Astrocyte (in vitro differentiated cells and primary cell): ENCODE measurements at regions not wholly inside any gene's neighbourhood (a gene's known extent, or its start where the extent isn't known, plus 50 kb on each side); places are given as distances from the start of the nearest gene placed in this dataset.

Source experiments
- DNase-seq: peaks from one replicate; pipeline ENCODE4 v3.0.0-alpha.2; 2010; ENCODE audit warnings: low read depth
- FAIRE-seq: peaks from 2 replicates; lab custom pipeline; 2011; peaks lifted over from hg19 to GRCh38; lab: Jason Lieb, UNC
- H2AFZ ChIP-seq: 2 replicates; pipeline ENCODE4 v1.6.0; 2012; ENCODE audit warnings: low read depth, low read length, inconsistent platforms
- H3K27ac ChIP-seq: 2 replicates; pipeline ENCODE4 v1.5.1; 2011; ENCODE audit warnings: low read depth, low read length, inconsistent platforms
- H3K27me3 ChIP-seq: 2 replicates; pipeline ENCODE4 v1.6.0; 2011; ENCODE audit warnings: low read length, inconsistent platforms; ENCODE audit not compliant: insufficient read depth
- H3K36me3 ChIP-seq: 2 replicates; pipeline ENCODE4 v1.5.1; 2011; ENCODE audit warnings: low read length, inconsistent platforms; ENCODE audit not compliant: insufficient read depth
- H3K4me1 ChIP-seq: 2 replicates; pipeline ENCODE4 v1.5.1; 2011; ENCODE audit warnings: low read length, inconsistent platforms; ENCODE audit not compliant: insufficient read depth
- H3K4me2 ChIP-seq: 2 replicates; pipeline ENCODE4 v1.6.0; 2012; ENCODE audit warnings: low read length, inconsistent platforms
- H3K4me3 ChIP-seq: 2 replicates; pipeline ENCODE4 v1.5.1; 2011; ENCODE audit warnings: low read depth, mild to moderate bottlenecking, low read length, inconsistent platforms; ENCODE audit not compliant: insufficient read depth
- H3K79me2 ChIP-seq: 2 replicates; pipeline ENCODE4 v1.6.0; 2012; ENCODE audit warnings: mild to moderate bottlenecking, low read length, inconsistent platforms; ENCODE audit not compliant: insufficient read depth
- H3K9ac ChIP-seq: 2 replicates; pipeline ENCODE4 v1.6.0; 2012; ENCODE audit warnings: mild to moderate bottlenecking, low read length, inconsistent platforms
- H3K9me3 ChIP-seq: 2 replicates; pipeline ENCODE4 v1.5.1; 2012; ENCODE audit warnings: low read depth, mild to moderate bottlenecking, low read length, inconsistent platforms; ENCODE audit not compliant: insufficient read depth
- H4K20me1 ChIP-seq: 2 replicates; pipeline ENCODE4 v1.6.0; 2012; ENCODE audit warnings: low read length, inconsistent platforms; ENCODE audit not compliant: insufficient read depth
- H3K27ac Mint-ChIP-seq: one replicate; pipeline ENCODE4 v1.8.0; 2021; ENCODE audit warnings: mild to moderate bottlenecking, mixed read lengths; ENCODE audit not compliant: unreplicated experiment
- H3K27me3 Mint-ChIP-seq: one replicate; pipeline ENCODE4 v1.8.0; 2021; ENCODE audit warnings: low read depth, mixed read lengths; ENCODE audit not compliant: unreplicated experiment
- H3K36me3 Mint-ChIP-seq: one replicate; pipeline ENCODE4 v1.8.0; 2021; ENCODE audit warnings: low read depth, mixed read lengths; ENCODE audit not compliant: unreplicated experiment
- H3K4me1 Mint-ChIP-seq: one replicate; pipeline ENCODE4 v1.8.0; 2021; ENCODE audit warnings: low read depth, mixed read lengths; ENCODE audit not compliant: unreplicated experiment
- H3K4me3 Mint-ChIP-seq: one replicate; pipeline ENCODE4 v1.8.0; 2021; ENCODE audit warnings: mild to moderate bottlenecking, moderate library complexity, mixed read lengths; ENCODE audit not compliant: unreplicated experiment
- H3K9me3 Mint-ChIP-seq: one replicate; pipeline ENCODE4 v1.8.0; 2021; ENCODE audit warnings: mild to moderate bottlenecking, mixed read lengths; ENCODE audit not compliant: unreplicated experiment
- EZH2 ChIP-seq: IDR thresholded peaks from 2 replicates; pipeline ENCODE4 v1.6.1; 2012; ENCODE audit warnings: mild to moderate bottlenecking, low read length, inconsistent platforms; ENCODE audit not compliant: insufficient read depth
- TF ChIP-seq, protein P1 (sequence below): IDR thresholded peaks from 2 replicates; pipeline ENCODE4 v1.5.1; 2011; ENCODE audit warnings: low read depth, mild to moderate bottlenecking, inconsistent platforms, low read length, moderate library complexity; ENCODE audit not compliant: insufficient read depth

DNA sequence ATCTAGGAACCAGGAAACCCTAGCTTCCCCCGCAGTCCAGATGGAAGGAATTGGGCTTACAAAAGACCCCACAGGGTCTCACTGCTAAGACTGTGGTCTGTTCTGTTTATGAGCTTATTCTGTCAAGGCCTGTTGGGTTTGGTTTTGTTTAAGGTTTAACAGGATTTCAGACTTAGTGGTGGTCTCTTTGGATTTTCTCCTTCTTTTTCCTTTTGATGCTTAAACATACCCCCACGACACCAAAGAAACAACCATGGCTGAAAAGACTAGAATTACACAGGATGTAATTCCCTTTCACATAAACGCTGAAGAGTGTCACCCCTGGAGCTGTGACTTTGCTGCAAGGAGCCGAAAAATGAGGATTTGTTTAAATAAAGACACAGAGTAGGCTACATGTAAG, 408.6 kb downstream of the PREX1 start:
- Histone ChIP-seq H3K4me1 (no peaks in the 10 kb centered on the region), H3K27me3 (no peaks in the 10 kb centered on the region), H3K4me3 (no peak overlapping the region), H3K36me3 (no peaks in the 10 kb centered on the region), H3K9ac (no peak overlapping the region), H4K20me1 (no peaks in the 10 kb centered on the region), H3K27ac (no peak overlapping the region), H3K4me2 (no peak overlapping the region), H3K79me2 (no peaks in the 10 kb centered on the region), H3K9me3 (no peaks in the 10 kb centered on the region), H2AFZ (no peak overlapping the region)
- H3K4me3 Mint-ChIP-seq: no peak overlapping the region
- H3K27ac Mint-ChIP-seq: no peak overlapping the region
- DNase-seq (no peak), FAIRE-seq (no peak)
- no peak for TF ChIP-seq EZH2
- TF ChIP-seq, protein P1, sequence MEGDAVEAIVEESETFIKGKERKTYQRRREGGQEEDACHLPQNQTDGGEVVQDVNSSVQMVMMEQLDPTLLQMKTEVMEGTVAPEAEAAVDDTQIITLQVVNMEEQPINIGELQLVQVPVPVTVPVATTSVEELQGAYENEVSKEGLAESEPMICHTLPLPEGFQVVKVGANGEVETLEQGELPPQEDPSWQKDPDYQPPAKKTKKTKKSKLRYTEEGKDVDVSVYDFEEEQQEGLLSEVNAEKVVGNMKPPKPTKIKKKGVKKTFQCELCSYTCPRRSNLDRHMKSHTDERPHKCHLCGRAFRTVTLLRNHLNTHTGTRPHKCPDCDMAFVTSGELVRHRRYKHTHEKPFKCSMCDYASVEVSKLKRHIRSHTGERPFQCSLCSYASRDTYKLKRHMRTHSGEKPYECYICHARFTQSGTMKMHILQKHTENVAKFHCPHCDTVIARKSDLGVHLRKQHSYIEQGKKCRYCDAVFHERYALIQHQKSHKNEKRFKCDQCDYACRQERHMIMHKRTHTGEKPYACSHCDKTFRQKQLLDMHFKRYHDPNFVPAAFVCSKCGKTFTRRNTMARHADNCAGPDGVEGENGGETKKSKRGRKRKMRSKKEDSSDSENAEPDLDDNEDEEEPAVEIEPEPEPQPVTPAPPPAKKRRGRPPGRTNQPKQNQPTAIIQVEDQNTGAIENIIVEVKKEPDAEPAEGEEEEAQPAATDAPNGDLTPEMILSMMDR: no peak
- H3K4me1 Mint-ChIP-seq: no peaks in the 10 kb centered on the region
- H3K27me3 Mint-ChIP-seq: peaks cover 4% of the 10 kb centered on the region
- no peaks in the 10 kb centered on the region for H3K36me3 Mint-ChIP-seq
- H3K9me3 Mint-ChIP-seq: no peaks in the 10 kb centered on the region

DNA sequence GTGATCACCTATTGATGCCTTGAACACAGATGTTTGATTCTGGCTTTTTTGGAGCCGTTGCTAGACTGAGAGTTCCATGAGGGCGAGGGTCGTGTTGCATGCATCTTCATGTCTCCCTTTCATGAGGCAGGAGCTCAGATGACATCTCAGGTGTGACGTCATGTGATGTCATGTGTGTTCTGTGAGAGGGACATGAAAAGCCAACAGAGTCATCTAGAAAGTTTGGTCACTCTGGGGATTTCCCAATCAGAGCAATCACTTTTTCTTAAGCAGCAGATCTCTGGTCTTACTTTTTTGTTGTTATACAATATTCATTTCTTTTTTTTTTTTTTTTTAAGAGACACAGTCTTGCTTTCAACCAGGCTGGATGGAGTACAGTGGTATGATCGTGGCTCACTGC, 411.8 kb downstream of the PREX1 start:
- H3K27ac ChIP-seq: no peak overlapping the region
- no peaks in the 10 kb centered on the region for H3K36me3 Mint-ChIP-seq
- H4K20me1 ChIP-seq: no peaks in the 10 kb centered on the region

DNA sequence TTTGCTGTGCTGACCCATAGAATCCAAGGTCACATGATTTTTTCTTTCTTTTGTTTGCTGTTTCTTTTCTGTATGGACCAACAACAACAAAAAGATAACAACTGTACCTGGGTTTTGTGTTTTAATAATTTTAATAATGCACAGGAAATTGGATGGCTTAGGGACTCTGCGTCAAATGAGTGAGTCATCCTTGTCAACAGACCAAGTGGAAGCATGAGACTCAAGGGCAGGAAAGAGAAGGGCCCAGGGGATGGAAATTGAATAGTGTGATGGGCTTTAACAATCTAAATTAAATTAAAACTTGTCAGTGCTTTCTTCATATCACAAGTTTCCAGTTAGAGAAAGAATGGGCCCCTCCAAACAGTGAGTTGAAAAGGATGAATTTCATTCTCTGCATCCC, 413.0 kb downstream of the PREX1 start:
- no peaks in the 10 kb centered on the region for H3K36me3 Mint-ChIP-seq
- Histone ChIP-seq H3K4me3 (no peak overlapping the region), H3K27me3 (no peaks in the 10 kb centered on the region), H3K4me1 (no peaks in the 10 kb centered on the region), H3K27ac (no peak overlapping the region), H3K4me2 (no peak overlapping the region), H3K9me3 (no peaks in the 10 kb centered on the region), H3K79me2 (no peaks in the 10 kb centered on the region), H4K20me1 (no peaks in the 10 kb centered on the region), H3K9ac (no peak overlapping the region), H2AFZ (no peak overlapping the region), H3K36me3 (no peaks in the 10 kb centered on the region)
- TF ChIP-seq, protein P1: no peak
- no peak for TF ChIP-seq EZH2
- DNase-seq: no peak
- no peak for FAIRE-seq
- no peak overlapping the region for H3K4me3 Mint-ChIP-seq
- H3K9me3 Mint-ChIP-seq: no peaks in the 10 kb centered on the region
- peaks cover 2% of the 10 kb centered on the region for H3K4me1 Mint-ChIP-seq
- H3K27ac Mint-ChIP-seq: no peak overlapping the region
- peaks cover 13% of the 10 kb centered on the region for H3K27me3 Mint-ChIP-seq

More for the DNA sequence above, 411.8 kb downstream of the PREX1 start:
- H3K4me3 Mint-ChIP-seq: no peak overlapping the region
- no peak overlapping the region for H3K27ac Mint-ChIP-seq
- Histone ChIP-seq H3K79me2 (no peaks in the 10 kb centered on the region), H3K27me3 (no peaks in the 10 kb centered on the region), H3K4me3 (no peak overlapping the region), H3K9me3 (no peaks in the 10 kb centered on the region), H2AFZ (no peak overlapping the region), H3K4me2 (no peak overlapping the region), H3K4me1 (no peaks in the 10 kb centered on the region), H3K9ac (no peak overlapping the region), H3K36me3 (no peaks in the 10 kb centered on the region)
- no peak for DNase-seq
- FAIRE-seq: no peak
- TF ChIP-seq EZH2: no peak
- TF ChIP-seq, protein P1: no peak
- peaks cover 8% of the 10 kb centered on the region for H3K27me3 Mint-ChIP-seq
- no peaks in the 10 kb centered on the region for H3K9me3 Mint-ChIP-seq
- H3K4me1 Mint-ChIP-seq: no peaks in the 10 kb centered on the region
